Transverse colon (tissue), 3 donors: ENCODE measurements at regions not wholly inside any gene's neighbourhood (a gene's known extent, or its start where the extent isn't known, plus 50 kb on each side); places are given as distances from the start of the nearest gene placed in this dataset.
"Not testable (repeated sequence)": the region's sequence is repeated elsewhere in the genome, so short reads cannot be mapped to it uniquely, and the experiment has no call there.

Experiments
- CTCF ChIP-seq, 5 experiments: fragments of 200-600 bp in 3 of 5; fragments of 450-650 bp in 2 of 5; sonication (generic) in 3 of 5; IDR thresholded peaks; 1 replicate in 2 of 5; 2 replicates in 3 of 5; pipeline ENCODE4 v1.5.1; 2016 to 2017; ENCODE audit warnings: antibody characterized with exemption in 5 of 5, inconsistent platforms in 3 of 5, mild to moderate bottlenecking in 2 of 5, moderate library complexity in 1 of 5
- EP300 ChIP-seq: sonication (generic); formaldehyde crosslinking; IDR thresholded peaks from one replicate; pipeline ENCODE4 v1.6.1; 2017; ENCODE audit warnings: antibody characterized with exemption, low read depth

- TF ChIP-seq CTCF (IDR thresholded peaks at IDR 0.05); EP300: not testable (repeated sequence)
Observed at GRCh38 chr4:14921781-14922180, 80.5 kb upstream of the CPEB2 start.
